NCI-H1417 (cell line): ENCODE measurements at regions not wholly inside any gene's neighbourhood (a gene's known extent, or its start where the extent isn't known, plus 50 kb on each side); places are given as distances from the start of the nearest gene placed in this dataset.

Experiments
- DNase-seq, 3 experiments: peaks; one replicate each; lab custom pipeline; 2025; lab: John Stamatoyannopoulos, UW

DNA sequence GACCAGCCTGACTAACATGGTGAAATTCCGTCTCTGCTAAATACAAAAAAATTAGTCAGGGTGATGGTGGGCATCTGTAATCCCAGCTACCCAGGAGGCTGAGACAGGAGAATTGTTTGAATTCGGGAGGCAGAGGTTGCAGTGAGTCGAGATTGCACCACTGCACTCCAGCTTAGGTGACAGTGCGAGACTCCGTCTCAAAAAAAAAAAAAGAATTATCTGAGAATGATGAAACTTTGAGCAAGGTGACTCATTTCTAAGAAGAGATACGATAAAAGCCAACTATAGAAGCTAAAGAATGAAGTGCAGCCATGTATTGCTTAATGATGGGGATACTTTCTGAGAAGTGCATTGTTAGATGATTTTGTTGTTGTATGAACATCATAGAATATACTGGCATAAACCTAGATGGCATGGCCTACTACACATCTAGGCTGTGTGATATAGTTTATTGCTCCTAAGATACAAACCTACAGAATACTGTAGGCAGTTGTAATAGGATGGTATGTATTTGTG is 64.7 kb downstream of the SNRPE start:
- no peak for DNase-seq

DNA sequence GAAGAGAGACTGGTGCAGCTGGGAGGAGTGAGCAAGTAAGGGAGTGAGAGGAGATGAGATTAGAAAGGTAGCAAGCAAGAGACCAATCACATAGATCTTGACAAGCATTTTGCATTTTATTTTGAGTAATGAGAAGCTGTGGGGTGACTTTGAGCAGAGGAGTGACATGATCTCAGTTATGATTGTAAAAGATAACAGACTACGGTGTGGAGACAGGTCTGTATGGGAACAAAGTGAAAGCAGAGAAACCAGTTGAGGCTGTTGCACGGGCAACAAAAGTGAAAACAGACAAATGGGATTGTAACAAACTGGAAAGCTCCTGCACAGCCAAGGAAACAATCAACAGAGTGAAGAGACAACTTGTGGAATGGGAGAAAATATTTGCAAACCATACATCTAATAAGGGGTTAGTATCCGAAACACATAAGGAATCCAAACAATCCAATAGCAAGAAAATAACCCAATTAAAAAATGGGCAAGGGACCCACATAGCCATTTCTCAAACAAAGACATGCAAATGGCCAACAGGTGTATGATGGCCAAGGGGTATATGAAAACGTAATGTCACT is 68.4 kb downstream of the SNRPE start:
- DNase-seq = no peak

DNA sequence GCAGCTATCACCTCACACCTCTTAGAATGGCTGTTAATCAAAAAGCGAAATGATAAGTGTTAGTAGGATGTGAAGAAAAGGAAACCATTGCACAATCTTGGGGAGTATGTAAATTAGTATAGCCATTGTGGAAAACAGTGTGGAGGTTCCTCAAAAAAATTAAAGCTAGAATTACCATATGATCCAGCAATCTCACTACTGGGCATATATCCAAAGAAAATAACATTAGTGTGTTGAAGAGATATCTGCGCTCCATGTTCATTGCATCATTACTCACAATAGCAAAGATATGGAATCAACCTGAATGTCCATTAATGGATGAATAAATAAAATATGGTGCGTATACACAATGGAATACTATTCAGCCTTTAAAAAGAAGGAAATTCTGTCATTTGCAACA is 68.9 kb downstream of the SNRPE start:
- no peak for DNase-seq

DNA sequence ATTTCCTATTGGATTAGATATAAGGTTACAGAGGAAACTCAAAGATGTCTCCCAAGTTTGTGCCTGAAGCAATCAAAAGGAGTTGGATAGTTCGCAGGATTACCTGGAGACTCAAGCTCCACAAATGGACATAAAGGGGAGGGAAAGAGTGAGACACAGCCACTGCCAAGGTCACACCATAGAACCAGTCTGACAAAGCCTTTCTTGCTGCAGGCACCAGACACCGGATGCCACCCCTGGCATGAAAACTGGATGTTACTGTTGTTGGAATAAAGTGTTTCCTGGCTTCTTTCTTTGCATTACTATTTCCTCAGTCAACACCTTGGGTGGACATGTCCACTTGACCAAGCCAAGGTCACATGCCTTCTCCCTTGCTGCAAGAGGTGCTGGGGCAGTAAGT is 70.6 kb downstream of the SNRPE start:
- DNase-seq = no peak

DNA sequence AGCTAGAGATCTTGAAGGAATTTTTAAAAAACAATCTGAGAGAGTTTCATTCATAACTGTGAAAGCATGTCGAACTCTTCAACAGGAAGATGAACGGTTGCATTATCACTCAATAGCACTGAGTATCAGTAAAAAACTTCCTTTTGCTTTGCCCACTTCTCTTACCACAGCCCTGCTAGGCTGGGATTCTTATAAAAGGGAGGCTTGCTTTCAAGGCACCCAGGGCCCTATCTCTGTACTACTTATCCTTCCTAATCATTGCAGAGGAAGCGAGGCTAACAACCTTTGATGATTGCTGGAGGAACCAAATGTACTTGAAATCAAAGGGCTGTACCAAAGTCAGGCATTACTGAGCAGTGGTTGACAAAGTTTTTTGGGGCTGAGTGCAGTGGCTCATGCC is 71.2 kb downstream of the SNRPE start:
- no peak for DNase-seq

DNA sequence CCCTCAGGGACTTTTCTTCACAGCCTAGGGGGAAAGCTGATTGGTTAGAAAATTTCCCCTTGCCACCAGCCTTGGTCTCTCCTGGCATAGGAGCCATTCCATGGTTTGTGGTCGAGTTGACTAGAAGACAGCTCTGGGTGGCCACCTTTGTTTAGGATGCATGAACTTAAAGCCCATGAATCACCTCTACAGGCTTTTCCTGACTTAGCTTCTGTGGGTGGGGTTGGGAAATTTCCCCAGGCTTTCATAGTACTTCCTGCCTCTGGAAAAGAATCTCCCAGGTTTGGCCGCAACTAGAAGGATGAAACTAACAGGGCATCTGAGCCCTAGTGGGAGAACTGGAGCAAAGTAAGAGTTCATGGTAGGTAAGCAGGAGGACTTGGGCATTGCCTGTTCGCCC is 72.6 kb downstream of the SNRPE start:
- no peak for DNase-seq

DNA sequence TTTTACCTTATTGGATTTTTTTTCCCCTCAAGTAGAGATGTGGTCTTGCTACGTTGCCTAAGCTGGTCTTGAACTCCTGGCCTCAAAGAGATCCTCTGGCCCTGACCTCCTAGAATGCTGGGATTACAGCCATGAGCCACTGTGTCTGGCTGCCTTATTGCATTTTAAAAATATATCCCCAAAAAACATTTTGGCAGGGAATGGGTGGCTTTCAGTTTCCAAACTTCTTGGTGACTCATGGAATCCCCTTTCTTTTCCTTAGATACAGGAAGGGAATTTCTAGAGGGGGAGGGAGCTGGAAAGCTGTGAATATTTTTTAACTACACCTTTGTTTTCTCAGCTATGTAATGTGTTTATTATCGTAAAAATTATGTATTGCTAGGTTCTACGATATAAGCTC is 73.3 kb downstream of the SNRPE start:
- DNase-seq = no peak

DNA sequence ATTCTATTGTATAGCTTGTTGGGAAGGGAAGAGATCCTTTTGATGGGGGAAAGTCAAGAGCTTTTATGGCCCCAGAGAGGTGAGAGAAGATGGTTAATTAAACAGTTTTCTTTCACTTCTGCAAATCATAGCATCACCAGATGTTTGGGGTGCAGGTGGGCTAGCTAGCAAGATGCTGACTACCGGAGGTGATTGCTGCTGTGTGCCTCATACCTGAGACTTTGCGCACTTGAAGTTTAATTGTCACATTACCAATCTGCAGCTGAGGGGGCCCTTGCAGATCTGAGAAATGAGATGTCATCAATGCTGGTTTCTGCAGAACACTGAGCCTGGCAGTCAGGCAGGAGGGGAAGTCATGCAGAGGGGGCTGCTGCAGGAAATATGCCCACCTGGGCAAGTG is 73.9 kb downstream of the SNRPE start:
- DNase-seq = no peak

DNA sequence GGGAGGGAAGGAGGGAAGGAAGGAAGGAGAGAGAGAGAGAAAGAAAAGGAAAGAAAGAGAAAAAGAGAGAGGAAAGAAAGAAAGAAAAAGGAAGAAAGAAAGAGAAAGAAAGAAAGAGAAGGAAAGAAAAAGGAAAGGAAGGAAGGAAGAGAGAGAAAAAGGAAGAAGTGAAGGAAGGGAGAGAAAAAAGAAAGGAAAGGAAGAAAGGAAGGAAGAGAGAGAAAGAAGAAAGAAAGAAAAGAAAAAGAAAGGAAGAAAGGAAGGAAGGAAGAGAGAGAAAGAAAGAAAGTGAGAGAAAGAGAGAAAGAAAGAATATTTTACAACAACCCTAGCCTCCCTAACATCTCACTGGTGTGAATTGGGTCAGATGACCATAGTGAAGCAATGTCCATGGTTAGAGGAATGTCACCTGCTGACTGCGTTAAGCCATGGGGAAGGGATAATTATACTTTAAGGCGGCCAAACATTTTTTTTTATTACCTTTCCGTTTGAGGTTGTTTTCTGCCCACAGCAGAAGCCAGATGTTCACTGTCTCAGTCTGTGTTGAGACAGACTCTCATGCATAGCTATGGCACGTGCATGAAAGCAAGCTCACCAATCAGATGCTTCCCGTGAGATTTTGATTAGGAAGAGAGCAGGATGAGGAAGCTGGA is 76.4 kb downstream of the SNRPE start:
- DNase-seq = peak in 1 of 3 experiments; percentile 8

DNA sequence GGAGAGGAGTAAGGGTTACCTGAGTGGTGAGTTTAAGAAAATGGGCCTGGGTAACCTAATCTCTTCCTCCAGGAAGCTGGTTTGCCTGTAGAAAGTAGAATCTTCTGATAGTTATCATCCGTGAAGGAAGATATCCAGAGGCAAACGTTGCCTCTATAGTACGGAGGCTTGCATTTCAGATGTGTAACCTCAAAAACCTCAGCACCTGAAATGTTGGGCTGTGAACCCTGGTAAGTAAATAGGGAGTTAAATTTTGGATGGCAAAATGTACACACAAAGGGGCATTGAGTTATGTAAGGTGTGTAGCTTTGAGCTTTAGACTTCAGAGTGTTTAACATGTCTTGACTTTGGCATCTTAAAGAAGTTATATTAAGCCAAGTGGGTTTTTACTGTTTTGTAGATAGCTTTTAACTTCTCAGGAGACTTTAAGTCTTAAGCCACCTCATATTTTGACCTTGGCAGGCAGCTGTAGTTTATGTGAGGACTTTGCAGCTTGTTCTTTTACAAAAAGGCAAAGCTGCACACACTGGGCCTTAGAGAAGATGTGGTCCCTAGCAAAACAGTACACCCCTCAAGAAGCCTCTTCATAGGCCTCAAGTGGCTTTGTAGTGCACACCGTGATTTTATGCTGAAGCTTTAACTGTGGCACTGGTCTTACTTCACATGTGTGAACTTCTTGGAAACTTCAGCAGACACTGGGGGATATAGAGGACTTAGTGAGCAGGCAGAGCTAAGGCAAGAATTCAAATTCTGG is 83.4 kb downstream of the SNRPE start:
- DNase-seq = peak in 1 of 3 experiments; percentile 39

DNA sequence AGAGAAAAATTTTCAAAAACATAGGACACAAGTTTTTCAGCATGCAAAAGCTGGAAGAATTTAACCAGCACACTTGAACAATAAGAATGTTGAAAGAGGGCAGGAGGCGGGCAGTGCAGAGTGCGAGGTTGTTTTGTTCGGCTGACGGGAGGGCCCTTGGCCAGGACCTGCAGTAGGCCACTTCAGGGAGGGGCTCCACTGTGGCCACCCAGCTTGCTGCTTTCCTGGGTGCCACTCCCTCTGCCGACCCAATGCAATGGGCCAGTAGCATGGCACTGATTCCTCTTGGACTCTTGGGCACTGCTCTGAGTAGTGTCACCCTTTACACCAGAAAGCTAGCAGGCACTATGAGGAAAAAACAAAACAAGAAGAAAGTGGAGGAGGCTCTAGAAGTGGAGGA is 92.9 kb downstream of the SNRPE start:
- no peak for DNase-seq

DNA sequence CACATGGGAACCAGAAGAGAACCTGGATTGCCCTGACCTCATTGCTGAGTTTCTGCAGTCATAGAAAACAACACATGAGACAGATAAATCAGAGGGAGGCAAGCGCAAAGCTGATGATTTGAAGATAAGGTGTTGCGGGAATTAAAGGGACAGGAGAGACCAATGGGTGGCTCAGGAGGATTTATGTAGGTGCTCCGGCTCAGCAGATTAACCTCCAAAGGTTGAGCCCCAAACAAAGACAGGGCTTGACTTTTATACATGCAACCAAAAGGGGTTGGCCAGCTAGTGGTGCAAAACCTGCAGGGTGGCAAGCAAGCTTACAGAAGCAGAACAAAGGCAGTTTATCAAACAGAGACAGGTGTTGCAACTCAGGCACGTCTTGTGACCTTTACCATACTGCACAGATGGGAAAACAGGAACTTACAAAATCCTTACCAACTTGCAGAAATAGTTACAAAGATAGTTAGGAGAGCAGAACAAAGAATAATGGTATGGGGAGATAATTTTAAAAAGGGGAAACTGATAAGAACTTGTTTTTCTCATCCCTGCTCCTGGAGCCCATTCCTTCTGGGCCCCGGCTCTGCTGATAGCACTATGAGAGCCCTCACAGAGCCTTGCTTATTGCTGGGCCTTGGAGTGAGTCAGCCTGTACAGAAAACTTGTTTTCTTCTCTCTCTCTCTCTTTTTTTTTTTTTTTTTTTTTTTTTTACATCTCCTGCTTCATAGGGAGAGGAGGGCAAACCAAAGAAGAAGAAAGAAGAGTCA is 93.6 kb downstream of the SNRPE start:
- DNase-seq = no peak

DNA sequence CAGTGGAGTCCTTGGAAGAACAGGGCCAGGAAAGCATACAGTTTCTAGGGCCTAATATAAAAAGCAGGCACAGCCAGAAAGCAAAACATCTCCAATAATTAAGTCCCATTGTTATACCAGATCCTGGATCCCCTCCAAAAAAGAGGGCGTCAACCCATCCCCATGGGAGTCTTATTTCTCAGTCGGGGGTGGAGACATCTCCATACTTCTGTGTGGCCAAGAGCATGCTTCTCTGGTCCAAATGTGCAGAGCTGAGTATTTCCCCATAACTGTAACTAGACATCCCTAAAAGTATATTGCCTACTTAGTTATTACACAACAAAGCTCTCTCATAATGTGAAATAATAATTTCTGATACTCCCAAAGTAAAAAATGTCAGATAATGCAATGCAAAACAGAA is 104.2 kb upstream of the SOX13 start:
- no peak for DNase-seq

DNA sequence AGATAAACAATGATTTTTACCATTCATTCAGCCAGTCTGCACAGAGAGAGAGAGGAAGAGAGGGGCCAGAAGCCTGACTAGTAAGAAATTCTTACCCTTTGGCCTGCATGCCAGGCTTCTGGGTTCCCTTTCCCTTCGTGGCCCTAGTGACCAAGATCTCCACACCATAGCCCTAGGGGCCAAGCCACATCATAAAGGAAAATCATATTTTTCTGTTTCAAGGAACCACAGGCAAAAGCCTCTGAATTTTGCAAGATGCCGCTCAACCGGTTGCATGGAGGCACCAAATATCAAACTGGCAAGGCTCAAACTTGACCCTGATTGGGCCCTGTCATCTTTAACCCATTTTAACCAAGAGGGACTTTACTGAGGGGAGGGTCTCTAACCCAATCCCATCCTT is 103.1 kb upstream of the SOX13 start:
- DNase-seq = no peak

DNA sequence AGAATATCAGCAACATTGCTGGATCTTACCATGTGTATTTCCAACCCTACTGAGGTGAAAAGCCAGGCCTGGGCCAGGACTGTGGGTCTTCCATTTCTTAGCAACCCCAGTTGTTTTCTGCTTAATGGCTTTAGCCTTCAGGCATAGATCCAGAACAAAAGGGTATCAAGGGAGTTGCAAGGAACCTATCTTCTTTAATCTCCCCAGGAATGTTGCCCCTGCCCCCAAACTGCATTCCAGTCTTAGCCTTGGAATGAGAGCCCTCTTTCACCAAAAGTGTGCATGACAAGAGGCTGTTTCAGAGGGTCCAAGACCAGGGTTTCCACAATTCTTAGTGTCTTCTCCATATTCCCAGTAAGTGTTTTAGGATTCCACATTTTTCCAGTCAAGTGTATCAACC is 87.9 kb upstream of the SOX13 start:
- no peak for DNase-seq

DNA sequence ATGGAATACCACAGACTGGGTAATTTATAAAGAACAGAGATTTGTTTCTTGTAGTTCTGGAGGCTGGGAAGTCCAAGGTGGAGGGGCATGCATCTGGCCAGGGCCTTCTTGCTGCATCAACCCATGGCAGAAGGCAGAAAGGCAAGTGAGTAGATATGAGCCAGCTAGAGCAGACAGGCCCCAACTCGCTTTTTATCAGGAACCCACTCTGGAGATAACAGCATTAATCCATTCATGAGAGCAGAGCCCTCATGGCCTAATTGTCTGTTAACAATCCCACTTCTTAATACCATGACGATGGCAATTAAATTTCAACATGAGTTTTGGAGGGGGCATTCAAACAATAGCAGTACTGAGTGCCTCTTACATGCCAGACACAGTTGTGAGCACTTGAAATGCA is 87.2 kb upstream of the SOX13 start:
- peak in 2 of 3 experiments; percentile 38 to 45 for DNase-seq

DNA sequence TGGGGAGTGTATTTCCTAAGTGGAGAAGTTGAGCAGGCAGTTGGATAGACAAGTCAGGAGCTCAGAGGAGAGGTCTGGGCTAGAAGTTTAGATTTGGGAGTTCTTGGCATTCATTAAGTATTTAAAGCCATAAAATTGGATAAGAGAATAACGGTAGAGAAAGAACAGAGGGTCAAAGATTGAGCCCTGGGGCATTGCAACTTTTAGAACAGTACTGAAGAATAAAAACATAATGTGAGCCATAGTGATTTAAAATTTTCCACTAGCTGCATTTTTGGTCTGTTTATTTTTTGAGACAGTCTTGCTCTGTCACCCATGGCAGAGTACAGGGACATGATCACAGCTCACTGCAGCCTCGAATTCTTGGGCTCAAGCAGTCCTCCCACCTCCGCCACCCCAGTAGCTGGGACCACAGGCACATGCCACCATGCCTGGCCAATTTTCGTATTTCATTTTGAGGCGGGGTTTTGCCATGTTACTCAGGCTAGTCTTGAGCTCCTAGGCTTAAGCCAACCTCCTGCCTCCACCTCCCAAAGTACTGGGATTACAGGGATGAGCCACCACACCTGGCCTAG is 85.9 kb upstream of the SOX13 start:
- no peak for DNase-seq

DNA sequence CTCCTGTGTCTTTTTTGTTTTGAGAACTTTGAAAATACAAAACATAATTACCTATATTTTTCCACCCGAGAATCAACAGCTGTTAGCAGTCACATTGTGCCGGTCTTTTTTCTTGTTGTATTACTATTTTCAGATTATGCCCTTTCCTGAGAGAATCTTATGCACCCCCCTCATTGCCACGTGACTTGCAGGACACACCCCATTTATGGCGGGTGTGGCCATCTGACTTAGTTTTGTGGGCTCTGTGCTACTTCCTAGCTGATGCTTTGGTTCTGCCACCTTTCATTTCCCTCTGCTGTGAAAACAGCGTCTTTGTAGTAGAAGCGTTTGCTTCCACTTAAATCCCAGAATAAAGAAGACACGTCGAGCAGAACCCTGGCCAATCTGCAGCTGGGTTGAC is 82.8 kb upstream of the SOX13 start:
- DNase-seq = no peak

DNA sequence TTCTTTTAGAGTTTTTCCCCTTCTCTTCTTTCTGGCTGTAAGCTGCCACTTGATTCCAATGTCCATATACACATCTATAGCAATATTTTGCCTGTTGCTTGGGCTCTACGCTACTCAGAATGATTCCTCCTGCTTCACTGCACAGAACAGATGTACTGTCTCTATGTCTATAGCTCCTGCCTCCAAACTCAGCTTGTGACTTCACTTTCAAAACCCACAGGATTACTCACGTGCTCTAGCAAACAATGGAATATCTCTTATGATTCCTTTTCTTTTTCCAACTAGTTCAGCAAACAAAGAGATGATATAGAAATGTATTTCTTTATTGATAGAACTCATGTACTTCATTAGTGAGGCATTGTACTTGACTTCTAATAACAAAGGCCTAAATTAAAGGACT is 80.5 kb upstream of the SOX13 start:
- DNase-seq = no peak

DNA sequence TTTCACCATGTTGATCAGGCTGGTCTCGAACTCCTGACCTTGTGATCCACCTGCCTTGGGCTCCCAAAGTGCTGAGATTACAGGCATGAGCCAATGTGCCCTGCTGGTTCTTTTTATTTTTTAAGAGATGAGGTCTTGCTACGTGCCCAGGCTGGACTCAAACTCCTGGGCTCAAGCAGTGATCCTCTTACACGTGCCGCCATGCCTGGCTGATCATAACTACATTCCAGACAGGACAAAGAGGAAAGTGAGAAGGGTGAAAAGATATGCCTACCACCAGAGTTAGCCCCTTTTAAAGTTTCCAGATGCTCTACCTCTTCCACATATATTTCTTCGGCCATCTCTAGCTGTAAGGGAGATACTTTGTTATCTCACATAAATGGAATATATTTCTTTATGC is 79.7 kb upstream of the SOX13 start:
- no peak for DNase-seq

DNA sequence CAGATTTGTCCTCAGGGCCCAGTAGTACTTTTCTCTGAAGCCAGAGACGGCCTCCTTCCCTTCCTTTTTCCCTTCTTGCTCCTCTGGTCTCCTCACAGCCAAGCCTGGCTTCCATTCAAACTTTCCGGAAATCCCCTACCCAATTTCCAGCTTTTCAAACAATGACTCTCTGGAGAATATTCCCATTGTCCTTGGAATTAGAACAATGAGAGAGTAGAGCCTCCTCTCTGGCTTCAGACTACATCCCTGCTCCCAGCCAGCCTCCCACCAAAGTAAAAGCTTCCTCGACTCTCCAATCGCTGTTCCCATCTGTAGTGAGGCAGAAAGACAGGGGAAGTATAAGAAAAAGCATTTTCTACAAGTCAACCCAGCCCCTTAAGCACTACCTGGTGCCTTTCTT is 77.7 kb upstream of the SOX13 start:
- DNase-seq = no peak

DNA sequence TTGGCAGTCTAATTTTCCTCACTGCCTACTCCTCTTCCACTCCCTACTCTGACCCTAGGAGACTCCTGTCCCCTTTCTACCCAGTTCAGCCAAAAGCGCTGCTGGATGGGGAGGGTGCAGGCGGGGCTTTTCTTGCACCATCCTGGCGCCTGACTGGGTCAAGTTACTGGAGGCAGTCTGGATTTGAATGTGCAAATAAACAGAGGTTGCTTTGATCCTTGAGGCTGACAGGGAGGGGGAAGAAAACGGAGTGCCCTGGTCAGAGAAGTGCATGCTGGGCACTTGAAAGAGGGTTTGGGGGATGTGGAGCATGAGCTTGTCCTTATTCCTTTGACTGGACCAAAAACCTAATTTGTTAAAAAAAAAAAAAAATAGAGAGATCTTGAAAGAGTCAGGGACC is 76.8 kb upstream of the SOX13 start:
- peak in 2 of 3 experiments; percentile 23 to 87 for DNase-seq
